ENCODE measurements at regions not wholly inside any gene's neighbourhood (a gene's known extent, or its start where the extent isn't known, plus 50 kb on each side); places are given as distances from the start of the nearest gene placed in this dataset.
"Not testable (repeated sequence)": the region's sequence is repeated elsewhere in the genome, so short reads cannot be mapped to it uniquely, and the experiment has no call there.

- not testable (repeated sequence) for H4K5ac ChIP-seq (ENCODE audit: insufficient read length, low read depth, low read length); H3K27ac ChIP-seq (ENCODE audit: insufficient read length, low read depth, low read length); H2AFZ ChIP-seq (ENCODE audit: low read length); H3K4me1 ChIP-seq (ENCODE audit: insufficient read depth, low read length); H2BK5ac ChIP-seq (ENCODE audit: insufficient read length, low read length); H3K56ac ChIP-seq (ENCODE audit: insufficient read length, low read depth, low read length); H3K4me2 ChIP-seq (ENCODE audit: insufficient read depth, insufficient read length, low read length); H3K9me3 Mint-ChIP-seq; H4K91ac ChIP-seq (ENCODE audit: insufficient read length, low read depth, low read length); H2BK12ac ChIP-seq (ENCODE audit: insufficient read length, low read depth, low read length); H3K9me3 ChIP-seq (ENCODE audit: control insufficient read depth, low read depth, low read length); H3K36me3 Mint-ChIP-seq (ENCODE audit: insufficient read depth in 1 of 3, low read depth in 3 of 3); H2AK5ac ChIP-seq (ENCODE audit: insufficient read length, low read length); H3K79me2 ChIP-seq (ENCODE audit: insufficient read depth, low read length); H2BK15ac ChIP-seq (ENCODE audit: low read depth, low read length); DNase-seq; H3K9ac ChIP-seq (ENCODE audit: extremely low read depth, insufficient read length, low read length); H3K79me1 ChIP-seq (ENCODE audit: insufficient read depth, low read depth, low read length, poor library complexity, severe bottlenecking); H3K18ac ChIP-seq (ENCODE audit: insufficient read length, low read depth, low read length); H3K23ac ChIP-seq (ENCODE audit: insufficient read length, low read depth, low read length); H2BK20ac ChIP-seq (ENCODE audit: low read depth, low read length, poor library complexity, severe bottlenecking); H3T11ph ChIP-seq (ENCODE audit: low read length); H3K23me2 ChIP-seq (ENCODE audit: insufficient read length, low read depth, low read length, poor library complexity, severe bottlenecking); H2BK120ac ChIP-seq (ENCODE audit: low read depth, low read length, poor library complexity, severe bottlenecking); H4K20me1 ChIP-seq (ENCODE audit: control insufficient read depth, insufficient read depth, insufficient read length); H3K27me3 Mint-ChIP-seq (ENCODE audit: low read depth); H3K4me1 Mint-ChIP-seq; H3K4ac ChIP-seq (ENCODE audit: low read depth, low read length); H3K4me3 Mint-ChIP-seq; H4K8ac ChIP-seq (replicated peaks; ENCODE audit: insufficient read length, low read depth, low read length); H3K14ac ChIP-seq (ENCODE audit: insufficient read depth, low read length); H3K27me3 ChIP-seq (ENCODE audit: insufficient read depth, low read length)
- no CpG with 5 or more reads among the region's 21 CpGs for WGBS (ENCODE audit: extremely low coverage, insufficient read length, low lambda C conversion rate)
- H3K27ac Mint-ChIP-seq: peak overlapping the region in 1 of 3 experiments; percentile 64; a peak in 1 of 7 replicates
Measured at GRCh38 chr21:6436971-6437833, 4084.2 kb upstream of the TPTE start.

GRCh38 chr21:6437834-6438187 is 4083.6 kb upstream of the TPTE start:
- not testable (repeated sequence) for H3K56ac ChIP-seq (ENCODE audit: insufficient read length, low read depth, low read length); H3K79me2 ChIP-seq (ENCODE audit: insufficient read depth, low read length); DNase-seq; H3K4ac ChIP-seq (ENCODE audit: low read depth, low read length); H2AFZ ChIP-seq (ENCODE audit: low read length); H3K27me3 ChIP-seq (ENCODE audit: insufficient read depth, low read length); H3K4me2 ChIP-seq (ENCODE audit: insufficient read depth, insufficient read length, low read length); H3K23me2 ChIP-seq (ENCODE audit: insufficient read length, low read depth, low read length, poor library complexity, severe bottlenecking); H3K36me3 Mint-ChIP-seq (ENCODE audit: insufficient read depth in 1 of 3, low read depth in 3 of 3); H2BK5ac ChIP-seq (ENCODE audit: insufficient read length, low read length); H3K27ac Mint-ChIP-seq; H3K4me1 Mint-ChIP-seq; H4K20me1 ChIP-seq (ENCODE audit: control insufficient read depth, insufficient read depth, insufficient read length); H3K27me3 Mint-ChIP-seq (ENCODE audit: low read depth); H3K9ac ChIP-seq (ENCODE audit: extremely low read depth, insufficient read length, low read length); H4K8ac ChIP-seq (replicated peaks; ENCODE audit: insufficient read length, low read depth, low read length); H3K79me1 ChIP-seq (ENCODE audit: insufficient read depth, low read depth, low read length, poor library complexity, severe bottlenecking); H2BK12ac ChIP-seq (ENCODE audit: insufficient read length, low read depth, low read length); H3K4me1 ChIP-seq (ENCODE audit: insufficient read depth, low read length); H2BK120ac ChIP-seq (ENCODE audit: low read depth, low read length, poor library complexity, severe bottlenecking); H3K9me3 Mint-ChIP-seq; H3K23ac ChIP-seq (ENCODE audit: insufficient read length, low read depth, low read length); H3T11ph ChIP-seq (ENCODE audit: low read length); H3K18ac ChIP-seq (ENCODE audit: insufficient read length, low read depth, low read length); H2BK20ac ChIP-seq (ENCODE audit: low read depth, low read length, poor library complexity, severe bottlenecking); H3K27ac ChIP-seq (ENCODE audit: insufficient read length, low read depth, low read length); H2AK5ac ChIP-seq (ENCODE audit: insufficient read length, low read length); H3K9me3 ChIP-seq (ENCODE audit: control insufficient read depth, low read depth, low read length); H3K14ac ChIP-seq (ENCODE audit: insufficient read depth, low read length); H3K4me3 Mint-ChIP-seq; H4K91ac ChIP-seq (ENCODE audit: insufficient read length, low read depth, low read length); H4K5ac ChIP-seq (ENCODE audit: insufficient read length, low read depth, low read length); H2BK15ac ChIP-seq (ENCODE audit: low read depth, low read length)
- WGBS (ENCODE audit: extremely low coverage, insufficient read length, low lambda C conversion rate): no CpG with 5 or more reads among the region's 7 CpGs
